ENCODE measurements at regions not wholly inside any gene's neighbourhood (a gene's known extent, or its start where the extent isn't known, plus 50 kb on each side); places are given as distances from the start of the nearest gene placed in this dataset.

GRCh38 chr20:58138395-58138794 is 90.1 kb downstream of the ANKRD60 start:
- DNase-seq, result no peak

- DNase-seq, result no peak
Measured at GRCh38 chr20:58137651-58138265, 90.7 kb downstream of the ANKRD60 start.

DNA sequence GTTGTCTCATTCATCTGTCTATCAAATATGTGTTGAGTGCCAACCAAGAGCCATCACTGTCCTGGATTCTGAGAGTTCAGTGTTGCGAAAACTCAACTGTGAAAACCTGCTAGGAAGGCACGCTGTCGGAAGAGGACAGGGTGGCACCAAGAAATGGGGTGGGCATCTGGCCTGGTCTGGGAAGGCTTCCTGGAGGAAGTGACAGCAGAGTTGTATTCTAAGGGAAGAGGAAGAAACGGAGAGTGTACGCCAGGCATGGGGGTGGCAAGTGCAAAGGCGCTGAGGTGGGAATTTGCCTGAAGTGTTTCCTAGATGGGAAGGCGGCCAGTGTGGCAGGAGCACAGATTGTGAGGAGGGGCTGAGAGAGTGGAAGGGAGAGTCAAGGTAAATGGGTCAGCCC is 91.2 kb downstream of the ANKRD60 start:
- no peak for DNase-seq

- DNase-seq, result no peak
Measured at GRCh38 chr20:58136149-58136484, 92.3 kb downstream of the ANKRD60 start.

DNA sequence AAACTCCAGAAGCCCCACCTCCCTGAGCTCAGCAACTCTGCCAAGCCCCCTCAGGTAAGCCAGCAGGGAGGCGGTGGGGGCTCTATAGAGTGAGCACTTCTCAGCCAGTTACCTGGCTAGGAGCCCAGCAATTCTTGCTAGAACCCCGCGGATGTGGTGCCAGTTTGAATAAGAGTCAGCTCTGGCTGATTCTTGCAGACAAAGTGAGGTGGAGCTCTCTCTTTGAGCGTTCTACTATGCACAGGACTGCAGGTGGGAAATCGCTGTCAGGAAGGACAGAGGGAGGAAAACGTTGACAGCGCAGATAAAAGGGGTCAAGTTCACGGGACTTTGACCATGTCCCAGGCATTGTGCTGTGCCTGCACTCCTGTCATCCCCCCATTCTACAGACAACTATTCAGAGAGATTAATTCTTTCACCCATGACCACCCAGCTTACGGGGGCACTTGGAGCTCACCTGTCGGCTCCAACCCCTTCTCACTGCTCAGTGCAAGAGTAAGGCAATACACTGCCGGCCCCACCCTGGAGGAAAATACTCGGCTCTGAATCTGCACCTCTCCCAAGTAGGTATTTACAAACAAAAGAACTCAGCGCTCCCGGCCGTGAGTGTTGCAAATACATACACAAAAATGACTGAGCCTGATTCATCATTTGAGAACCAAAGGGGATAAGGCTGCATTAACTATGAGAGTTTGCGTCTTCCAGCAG is 92.9 kb downstream of the ANKRD60 start:
- DNase-seq, result no peak

- DNase-seq, result no peak
Measured at GRCh38 chr20:58133020-58133808, 95.2 kb downstream of the ANKRD60 start.

DNA sequence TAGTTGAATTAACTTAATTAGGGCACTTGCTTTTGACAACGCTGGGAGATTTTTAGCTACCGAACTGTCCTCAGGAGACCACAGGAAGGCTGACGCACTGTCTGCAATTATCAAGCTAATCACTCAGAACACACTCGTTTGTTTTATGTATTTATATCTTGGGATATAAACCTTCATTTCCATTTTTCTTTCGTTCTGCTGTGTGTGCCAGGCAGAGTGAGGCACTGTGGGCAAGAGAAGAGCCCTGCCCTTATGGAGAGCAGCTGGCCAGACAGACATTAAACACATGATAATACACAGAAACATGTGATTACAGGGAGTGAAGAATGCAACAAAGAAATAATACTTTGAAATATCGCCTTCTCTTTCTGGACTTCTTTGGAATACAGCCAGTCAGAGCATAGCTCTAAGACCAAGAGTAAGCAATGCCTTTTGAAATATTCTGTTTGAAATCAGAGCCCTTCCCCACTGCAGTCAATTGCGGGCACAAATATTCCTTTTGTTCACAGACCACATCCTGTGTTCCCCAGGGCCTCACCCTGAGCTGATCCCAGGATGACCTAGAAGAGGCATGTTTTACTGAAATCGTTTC is 96.8 kb downstream of the ANKRD60 start:
- DNase-seq, result no peak

GRCh38 chr20:58131151-58131550 is 97.3 kb downstream of the ANKRD60 start:
- no peak for DNase-seq

GRCh38 chr20:58130581-58130980 is 97.9 kb downstream of the ANKRD60 start:
- no peak for DNase-seq

- no peak for DNase-seq
Measured at GRCh38 chr20:58130156-58130555, 98.3 kb downstream of the ANKRD60 start.

- DNase-seq, result no peak
Measured at GRCh38 chr20:58129721-58130151, 98.7 kb downstream of the ANKRD60 start.

GRCh38 chr20:58128635-58129625 is 99.5 kb downstream of the ANKRD60 start:
- DNase-seq, result no peak

DNA sequence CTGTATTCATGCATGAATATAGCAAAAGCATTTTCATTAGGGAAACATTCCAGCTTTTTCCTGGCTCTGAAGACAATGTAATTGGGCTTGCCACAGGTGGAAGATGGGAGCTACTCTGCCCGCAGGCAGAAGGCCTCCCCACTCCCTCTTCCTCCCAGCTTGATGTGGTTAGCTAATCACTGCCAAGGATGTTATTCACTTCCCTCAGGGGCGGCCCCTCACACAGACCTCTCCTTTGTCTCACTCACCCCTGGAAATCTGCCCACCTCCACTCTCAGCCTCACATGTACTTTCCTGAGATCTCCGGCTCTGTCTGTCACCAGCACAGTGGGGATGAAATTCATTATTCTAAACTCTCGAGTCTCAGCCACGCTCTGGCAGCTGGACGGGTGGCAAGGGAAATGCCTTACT is 100.7 kb downstream of the ANKRD60 start:
- DNase-seq, result no peak

DNA sequence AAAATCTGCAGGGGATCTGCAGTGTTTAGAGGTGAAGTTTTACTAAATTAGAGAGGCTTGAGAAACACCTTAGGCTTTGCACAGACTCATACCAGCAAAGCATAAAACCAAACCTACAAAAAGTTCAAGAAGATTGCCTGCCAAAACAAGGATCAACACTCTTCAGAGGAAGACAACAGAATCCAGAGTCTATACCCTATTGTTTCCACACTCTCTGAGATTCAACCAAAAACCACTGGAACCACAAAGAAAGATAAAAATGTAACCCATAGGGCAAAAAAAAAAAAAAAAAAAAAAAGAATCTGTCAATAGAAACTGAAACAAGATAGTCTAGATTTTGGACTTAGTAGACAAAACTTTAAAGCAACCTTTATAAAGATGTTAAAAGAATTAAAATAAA is 102.7 kb downstream of the ANKRD60 start:
- DNase-seq, result no peak

DNA sequence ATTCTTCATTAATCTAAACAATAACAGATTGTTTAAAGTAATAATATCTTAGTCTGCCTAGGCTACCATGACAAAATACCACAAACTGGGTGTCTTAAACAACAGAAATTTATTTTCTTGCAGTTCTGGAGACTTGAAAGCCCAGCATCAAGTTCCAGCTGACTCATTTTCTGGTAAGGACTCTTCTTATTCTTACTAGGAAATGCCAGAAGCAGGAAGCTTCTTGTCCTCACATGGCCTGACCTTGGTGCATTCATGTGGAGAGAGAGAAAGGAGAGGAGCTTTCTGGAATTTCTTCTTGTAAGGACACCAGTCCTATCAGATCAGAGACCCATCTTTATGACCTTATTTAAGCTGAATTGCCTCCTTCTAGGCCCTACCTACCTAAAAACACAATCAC is 110.5 kb downstream of the ANKRD60 start:
- no peak for DNase-seq

DNA sequence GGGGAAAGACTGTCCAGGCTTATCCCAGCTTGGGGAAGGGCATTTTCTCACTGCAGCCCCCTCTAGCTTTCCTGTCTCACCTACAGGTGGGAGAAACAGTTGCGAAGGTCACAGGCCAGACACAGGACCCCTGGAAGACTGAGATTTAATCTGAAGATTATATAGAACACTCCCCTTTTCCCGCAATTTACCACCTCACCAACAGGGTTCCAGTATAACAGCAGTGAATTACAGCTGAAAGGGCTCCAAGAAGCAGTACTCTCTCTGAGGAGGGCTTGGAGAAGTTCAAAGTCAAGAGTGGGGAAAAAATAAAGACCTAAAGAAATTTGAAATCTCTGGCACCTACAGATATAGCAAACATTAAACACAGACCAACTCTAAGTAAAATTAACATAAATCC is 111.9 kb downstream of the ANKRD60 start:
- DNase-seq, result no peak

- no peak for DNase-seq
Measured at GRCh38 chr20:58113716-58114115, 114.7 kb downstream of the ANKRD60 start.

DNA sequence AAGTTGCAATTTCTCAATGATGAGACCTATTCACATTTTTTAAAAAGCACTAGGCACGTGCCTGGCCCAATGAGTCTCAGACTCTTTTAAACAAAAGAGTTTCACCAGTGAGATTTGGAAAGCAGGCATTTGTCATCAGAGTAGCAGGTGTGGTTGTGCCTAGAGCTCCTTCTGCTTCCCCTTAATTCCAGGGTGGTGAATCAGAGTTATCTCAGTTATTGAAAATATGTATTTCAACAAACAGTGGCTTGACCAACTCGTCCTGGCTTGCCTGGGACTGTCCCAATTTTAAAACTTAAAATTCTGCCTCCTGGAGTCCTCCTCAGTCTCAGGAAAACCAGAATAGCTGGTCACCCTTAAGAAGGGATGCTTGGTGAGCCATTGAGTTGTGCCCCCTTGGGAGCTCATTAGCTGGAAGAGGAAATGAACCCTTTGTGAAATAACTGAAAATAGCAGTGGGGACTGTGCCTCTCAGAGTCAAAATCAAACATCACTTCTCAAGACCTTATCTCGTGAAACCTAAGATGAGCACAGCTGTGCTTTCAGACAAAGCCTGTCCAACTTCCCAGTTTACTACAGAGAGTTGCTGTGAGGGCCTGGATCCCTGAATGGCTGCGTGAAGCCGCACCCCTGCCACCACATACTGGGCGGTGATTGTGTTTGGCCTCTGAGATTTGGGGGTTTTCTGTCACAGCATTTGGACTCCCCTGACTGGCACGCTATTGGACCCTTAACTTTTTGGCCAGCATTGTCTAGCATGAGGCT is 116.3 kb downstream of the ANKRD60 start:
- DNase-seq, result no peak

GRCh38 chr20:58111310-58112016 is 117.0 kb downstream of the ANKRD60 start:
- DNase-seq, result no peak

DNA sequence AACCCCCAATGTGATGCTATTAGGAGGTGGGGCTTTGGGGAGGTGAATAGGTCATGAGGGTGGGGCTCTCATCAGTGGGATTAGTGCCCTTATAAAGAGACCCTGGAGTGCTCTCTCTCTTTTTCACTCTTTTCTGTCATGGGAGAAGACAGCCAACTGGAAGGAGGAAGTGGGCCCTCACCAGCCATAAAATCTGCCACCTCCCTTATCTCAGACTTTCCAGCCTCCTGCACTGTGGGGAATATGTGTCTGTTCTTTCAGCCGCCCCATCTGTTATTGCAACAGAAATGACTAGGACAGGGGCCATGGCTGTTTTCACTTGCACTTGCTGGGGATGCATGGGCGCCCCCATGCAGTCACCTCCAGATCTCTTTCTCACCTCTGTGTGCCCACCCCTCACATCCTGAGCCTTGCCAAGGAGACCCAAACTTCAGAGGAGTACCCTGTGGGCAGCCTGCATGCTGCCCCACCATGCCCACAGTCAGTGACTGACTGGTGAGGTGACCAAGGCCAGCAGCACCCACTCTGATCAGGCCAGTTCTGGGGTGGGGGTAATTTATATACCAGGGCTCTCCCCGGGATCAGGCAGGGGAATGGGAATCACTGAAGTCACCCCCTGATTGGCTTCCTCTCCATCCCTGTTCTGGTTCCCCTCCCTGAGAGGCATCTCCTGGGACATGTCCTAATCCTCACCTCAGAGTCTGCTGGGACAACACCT is 118.4 kb downstream of the ANKRD60 start:
- no peak for DNase-seq
